GM12864 (cell line): ENCODE measurements at regions not wholly inside any gene's neighbourhood (a gene's known extent, or its start where the extent isn't known, plus 50 kb on each side); places are given as distances from the start of the nearest gene placed in this dataset.
"Not testable (repeated sequence)": the region's sequence is repeated elsewhere in the genome, so short reads cannot be mapped to it uniquely, and the experiment has no call there.

Experiments used
- DNase-seq: peaks from one replicate; pipeline ENCODE4 v3.0.0-alpha.2; 2011; ENCODE audit warnings: low read depth
- H3K4me3 ChIP-seq: 2 replicates; pipeline ENCODE4 v1.5.1; 2011; ENCODE audit warnings: mild to moderate bottlenecking, low read depth, low read length, control low read depth
- TF ChIP-seq, protein P1 (sequence below): IDR thresholded peaks from 2 replicates; pipeline ENCODE4 v1.5.1; 2011; ENCODE audit warnings: low read depth, mild to moderate bottlenecking, moderate library complexity, low read length, control low read depth, inconsistent platforms; ENCODE audit errors: missing control alignments

DNA sequence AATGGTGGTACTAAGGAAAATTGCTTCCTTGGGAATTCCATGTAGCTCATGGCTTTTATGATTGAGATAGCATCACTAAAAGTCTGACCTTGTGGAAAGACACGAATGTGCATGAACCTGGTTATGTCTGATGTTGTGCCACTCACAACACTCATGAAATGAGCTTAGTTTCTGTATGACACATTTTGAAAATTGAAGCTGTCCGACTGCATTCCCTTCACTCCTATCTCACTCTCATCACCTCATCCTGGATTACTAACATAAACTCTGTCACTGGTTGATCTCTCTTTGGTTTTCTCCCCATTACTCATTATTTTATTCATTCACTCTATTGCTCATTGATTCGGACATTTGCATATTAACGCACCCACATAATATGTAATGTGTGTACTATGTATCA is 190.0 kb upstream of the VWC2 start:
- H3K4me3 ChIP-seq: no peak overlapping the region
- DNase-seq: no peak
- TF ChIP-seq, protein P1, sequence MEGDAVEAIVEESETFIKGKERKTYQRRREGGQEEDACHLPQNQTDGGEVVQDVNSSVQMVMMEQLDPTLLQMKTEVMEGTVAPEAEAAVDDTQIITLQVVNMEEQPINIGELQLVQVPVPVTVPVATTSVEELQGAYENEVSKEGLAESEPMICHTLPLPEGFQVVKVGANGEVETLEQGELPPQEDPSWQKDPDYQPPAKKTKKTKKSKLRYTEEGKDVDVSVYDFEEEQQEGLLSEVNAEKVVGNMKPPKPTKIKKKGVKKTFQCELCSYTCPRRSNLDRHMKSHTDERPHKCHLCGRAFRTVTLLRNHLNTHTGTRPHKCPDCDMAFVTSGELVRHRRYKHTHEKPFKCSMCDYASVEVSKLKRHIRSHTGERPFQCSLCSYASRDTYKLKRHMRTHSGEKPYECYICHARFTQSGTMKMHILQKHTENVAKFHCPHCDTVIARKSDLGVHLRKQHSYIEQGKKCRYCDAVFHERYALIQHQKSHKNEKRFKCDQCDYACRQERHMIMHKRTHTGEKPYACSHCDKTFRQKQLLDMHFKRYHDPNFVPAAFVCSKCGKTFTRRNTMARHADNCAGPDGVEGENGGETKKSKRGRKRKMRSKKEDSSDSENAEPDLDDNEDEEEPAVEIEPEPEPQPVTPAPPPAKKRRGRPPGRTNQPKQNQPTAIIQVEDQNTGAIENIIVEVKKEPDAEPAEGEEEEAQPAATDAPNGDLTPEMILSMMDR: no peak

DNA sequence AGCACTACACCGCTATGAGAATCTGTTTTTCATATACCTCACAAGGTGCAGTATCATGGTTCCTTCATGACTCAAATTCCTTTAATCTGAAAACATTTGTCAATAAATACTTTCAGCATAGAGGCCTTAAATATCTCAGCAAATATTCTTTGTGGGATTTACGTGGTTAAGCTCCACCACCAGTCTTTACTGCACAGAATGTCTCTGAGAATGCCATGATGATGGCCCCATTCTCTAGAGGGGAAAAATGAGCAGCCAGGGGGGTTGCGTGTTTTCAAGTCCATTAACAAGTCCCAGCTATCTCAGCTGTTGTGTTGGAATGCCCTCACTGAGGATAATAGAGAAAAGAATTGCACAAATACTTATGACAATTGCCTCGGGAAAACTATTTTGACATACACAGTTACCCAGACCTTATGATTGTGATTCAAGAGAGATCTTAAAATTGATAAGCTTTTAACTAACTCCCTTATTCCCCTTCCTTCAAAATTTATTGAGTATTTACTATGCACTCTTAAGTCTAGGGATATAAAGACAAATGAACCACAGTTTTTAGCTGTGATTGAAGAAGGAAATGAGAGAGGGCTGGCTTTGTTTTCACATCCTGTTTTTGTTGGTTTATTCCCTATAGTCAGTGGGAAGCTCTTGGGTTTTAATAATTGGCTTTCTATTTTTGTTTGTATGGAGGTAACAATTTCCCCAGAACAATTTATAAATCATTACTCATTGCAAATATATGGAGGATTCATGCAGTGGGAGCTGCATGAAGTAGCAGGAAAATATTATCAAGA is 176.5 kb upstream of the VWC2 start:
- DNase-seq: no peak
- H3K4me3 ChIP-seq: no peak overlapping the region
- TF ChIP-seq, protein P1: no peak

DNA sequence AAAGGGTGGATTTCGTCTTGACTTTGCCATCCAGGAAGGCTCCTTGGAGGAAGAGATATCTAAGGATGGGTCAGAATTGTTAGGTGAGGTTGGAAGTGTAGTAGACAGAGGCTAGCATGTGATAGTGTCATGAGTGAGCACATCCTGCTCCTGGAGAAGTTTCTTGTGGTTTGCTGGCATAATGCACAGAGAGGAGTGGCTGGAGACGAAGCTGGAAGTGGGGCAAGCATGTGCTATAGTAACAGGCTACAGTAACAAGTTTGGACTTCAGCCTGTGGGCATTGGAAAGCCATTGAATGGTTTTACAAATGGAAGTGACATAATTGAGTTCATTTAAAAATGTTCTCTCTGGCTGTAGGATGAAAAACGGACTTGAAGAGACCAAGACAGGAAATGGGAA is 175.6 kb upstream of the VWC2 start:
- TF ChIP-seq, protein P1: no peak
- no peak for DNase-seq
- no peak overlapping the region for H3K4me3 ChIP-seq

DNA sequence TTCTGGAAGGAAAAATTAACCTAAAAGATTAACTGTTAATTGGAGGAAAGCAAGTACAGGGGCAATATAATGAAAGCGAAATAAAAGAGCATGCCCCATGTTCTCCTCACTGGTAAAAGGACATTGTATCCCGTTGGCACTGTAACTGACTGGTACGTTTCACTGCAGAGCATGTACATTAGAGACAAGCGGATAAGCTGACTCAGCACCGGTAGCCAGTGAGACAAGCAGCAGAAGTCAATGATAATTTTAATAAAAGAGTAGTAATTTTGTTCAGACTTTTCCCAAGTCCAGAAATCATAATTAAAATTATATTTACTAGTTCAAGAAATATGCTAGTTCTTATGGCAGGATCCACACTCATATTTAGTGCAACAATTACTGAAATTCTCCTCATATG is 161.5 kb upstream of the VWC2 start:
- H3K4me3 ChIP-seq: no peak overlapping the region
- TF ChIP-seq, protein P1: no peak
- DNase-seq: no peak

DNA sequence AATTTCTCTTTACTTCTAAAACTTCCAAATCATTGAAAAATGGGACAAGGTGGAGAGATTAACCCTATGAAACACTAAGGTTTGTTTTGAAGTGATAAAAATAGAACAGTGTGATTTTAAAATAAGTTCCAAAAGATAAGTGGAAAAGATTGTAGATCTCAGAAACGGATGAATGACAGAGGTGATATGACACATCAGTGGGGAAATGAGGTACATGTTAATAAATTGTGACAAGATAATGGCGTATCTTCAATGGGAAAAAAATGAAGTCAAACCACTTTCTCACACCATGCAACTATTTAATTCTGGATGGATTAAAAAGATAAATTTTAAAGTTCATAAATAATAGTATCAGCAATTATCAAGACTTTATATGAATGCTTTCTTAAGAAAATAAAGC is 159.7 kb upstream of the VWC2 start:
- no peak overlapping the region for H3K4me3 ChIP-seq
- TF ChIP-seq, protein P1: no peak
- no peak for DNase-seq

DNA sequence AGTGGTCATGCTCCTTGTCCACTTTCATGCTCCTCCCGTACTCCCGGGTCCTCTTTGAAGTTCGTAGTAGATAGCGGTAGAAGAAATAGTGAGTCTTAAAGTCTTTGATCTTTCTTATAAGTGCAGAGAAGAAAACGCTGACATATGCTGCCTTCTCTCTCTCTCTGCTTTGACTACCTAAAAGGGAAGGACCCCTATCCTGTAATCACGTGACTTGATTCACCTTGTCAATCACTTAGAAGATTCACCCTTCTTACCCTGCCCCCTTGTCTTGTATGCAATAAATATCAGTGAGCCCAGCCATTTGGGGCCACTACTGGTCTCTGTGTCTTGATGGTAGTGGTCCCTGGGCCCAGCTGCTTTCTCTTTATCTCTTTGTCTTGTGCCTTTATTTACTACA is 158.5 kb upstream of the VWC2 start:
- H3K4me3 ChIP-seq, DNase-seq: not testable (repeated sequence)

DNA sequence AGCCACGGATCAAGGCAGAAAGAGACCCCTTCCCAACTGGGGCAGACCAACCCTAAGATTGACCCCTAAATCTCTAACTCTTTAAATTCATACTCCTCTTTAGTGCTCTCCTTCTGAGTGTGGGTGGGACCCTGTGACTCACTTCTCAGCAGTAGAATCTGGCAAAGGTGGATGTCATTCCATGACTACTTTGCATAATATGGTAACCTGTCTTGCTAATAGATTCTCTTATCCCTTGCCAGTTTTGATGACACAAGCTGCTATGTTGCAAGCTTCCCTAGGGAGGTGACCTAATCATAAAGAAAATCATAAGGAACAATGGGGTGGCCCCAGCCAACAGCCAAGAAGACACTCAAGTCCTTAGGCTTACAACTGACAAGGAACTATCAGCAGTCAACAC is 155.4 kb upstream of the VWC2 start:
- TF ChIP-seq, protein P1: no peak
- no peak for DNase-seq
- H3K4me3 ChIP-seq: no peak overlapping the region
